Thoracic aorta (tissue), 2 donors: ENCODE measurements at regions not wholly inside any gene's neighbourhood (a gene's known extent, or its start where the extent isn't known, plus 50 kb on each side); places are given as distances from the start of the nearest gene placed in this dataset.
A peak's percentile ranks its signal among the peaks of the same experiment; 100 is the strongest.

Experiments used
- ATAC-seq: fragments of 150-250 bp; one replicate; pipeline ENCODE4 v1.8.0; 2017; ENCODE audit warnings: low read depth; ENCODE audit not compliant: insufficient number of reproducible peaks, low FRiP score
- DNase-seq: peaks from one replicate; pipeline ENCODE4 v3.0.0-alpha.2; 2020; ENCODE audit warnings: low spot score
- H3K27ac ChIP-seq, 2 donors: fragments of 200-600 bp; sonication (generic); 1 replicate in 1 of 2; 2 replicates in 1 of 2; pipeline ENCODE4 v1.5.1; 2016; ENCODE audit warnings: mild to moderate bottlenecking in 2 of 2, moderate library complexity in 2 of 2
- H3K27me3 ChIP-seq: fragments of 200-600 bp; sonication (generic); replicated peaks from 2 replicates; pipeline ENCODE4 v1.6.0; 2016; ENCODE audit warnings: mild to moderate bottlenecking; ENCODE audit not compliant: insufficient read depth
- H3K36me3 ChIP-seq: fragments of 200-600 bp; sonication (generic); one replicate; pipeline ENCODE4 v1.5.1; 2016
- H3K4me1 ChIP-seq, 2 donors: fragments of 200-600 bp; sonication (generic); 1 replicate in 1 of 2; 2 replicates in 1 of 2; pipeline versions ENCODE4 v1.5.1 to v1.6.0; 2016; ENCODE audit warnings: low read depth in 2 of 2, mild to moderate bottlenecking in 1 of 2; ENCODE audit not compliant: control insufficient read depth in 1 of 2
- H3K4me3 ChIP-seq: fragments of 200-600 bp; sonication (generic); 2 replicates; pipeline ENCODE4 v1.5.1; 2016; ENCODE audit warnings: mild to moderate bottlenecking
- H3K9me3 ChIP-seq: fragments of 200-600 bp; sonication (generic); 2 replicates; pipeline ENCODE4 v1.5.1; 2016
- TF ChIP-seq, protein P1 (sequence below): fragments of 200-600 bp; sonication (generic); IDR thresholded peaks from one replicate; pipeline ENCODE4 v1.5.1; 2019; ENCODE audit warnings: antibody characterized with exemption

DNA sequence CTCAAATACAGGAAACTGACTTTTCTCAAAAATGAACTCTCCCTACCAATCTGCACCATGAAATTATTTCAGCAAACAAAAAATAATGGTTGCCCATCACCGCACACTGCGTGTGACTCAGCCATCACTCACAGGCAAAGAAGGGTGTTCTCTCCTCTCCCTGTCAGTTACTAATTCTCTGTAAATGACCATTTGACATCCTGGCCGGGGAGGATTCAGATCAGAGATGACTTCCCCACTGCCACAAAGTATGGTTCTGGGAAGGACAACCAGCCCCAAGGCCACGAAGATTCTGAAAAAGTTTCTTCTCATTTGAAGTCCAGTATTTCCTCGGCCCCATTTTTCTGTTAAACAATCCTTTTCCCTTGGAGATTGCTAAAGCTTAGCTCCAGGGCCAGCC is 199.4 kb downstream of the AUH start:
- ATAC-seq (no peak), DNase-seq (no peak)
- H3K4me3 ChIP-seq, result peak overlapping the region; percentile 3
- peaks cover 0 to 5% of the 10 kb centered on the region in 2 donors for H3K4me1 ChIP-seq
- no peaks in the 10 kb centered on the region for H3K9me3 ChIP-seq
- no peaks in the 10 kb centered on the region for H3K27me3 ChIP-seq
- TF ChIP-seq, protein P1, sequence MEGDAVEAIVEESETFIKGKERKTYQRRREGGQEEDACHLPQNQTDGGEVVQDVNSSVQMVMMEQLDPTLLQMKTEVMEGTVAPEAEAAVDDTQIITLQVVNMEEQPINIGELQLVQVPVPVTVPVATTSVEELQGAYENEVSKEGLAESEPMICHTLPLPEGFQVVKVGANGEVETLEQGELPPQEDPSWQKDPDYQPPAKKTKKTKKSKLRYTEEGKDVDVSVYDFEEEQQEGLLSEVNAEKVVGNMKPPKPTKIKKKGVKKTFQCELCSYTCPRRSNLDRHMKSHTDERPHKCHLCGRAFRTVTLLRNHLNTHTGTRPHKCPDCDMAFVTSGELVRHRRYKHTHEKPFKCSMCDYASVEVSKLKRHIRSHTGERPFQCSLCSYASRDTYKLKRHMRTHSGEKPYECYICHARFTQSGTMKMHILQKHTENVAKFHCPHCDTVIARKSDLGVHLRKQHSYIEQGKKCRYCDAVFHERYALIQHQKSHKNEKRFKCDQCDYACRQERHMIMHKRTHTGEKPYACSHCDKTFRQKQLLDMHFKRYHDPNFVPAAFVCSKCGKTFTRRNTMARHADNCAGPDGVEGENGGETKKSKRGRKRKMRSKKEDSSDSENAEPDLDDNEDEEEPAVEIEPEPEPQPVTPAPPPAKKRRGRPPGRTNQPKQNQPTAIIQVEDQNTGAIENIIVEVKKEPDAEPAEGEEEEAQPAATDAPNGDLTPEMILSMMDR, result no peak
- no peaks in the 10 kb centered on the region for H3K36me3 ChIP-seq
- H3K27ac ChIP-seq, result peak overlapping the region in 1 of 2 donors; percentile 12

DNA sequence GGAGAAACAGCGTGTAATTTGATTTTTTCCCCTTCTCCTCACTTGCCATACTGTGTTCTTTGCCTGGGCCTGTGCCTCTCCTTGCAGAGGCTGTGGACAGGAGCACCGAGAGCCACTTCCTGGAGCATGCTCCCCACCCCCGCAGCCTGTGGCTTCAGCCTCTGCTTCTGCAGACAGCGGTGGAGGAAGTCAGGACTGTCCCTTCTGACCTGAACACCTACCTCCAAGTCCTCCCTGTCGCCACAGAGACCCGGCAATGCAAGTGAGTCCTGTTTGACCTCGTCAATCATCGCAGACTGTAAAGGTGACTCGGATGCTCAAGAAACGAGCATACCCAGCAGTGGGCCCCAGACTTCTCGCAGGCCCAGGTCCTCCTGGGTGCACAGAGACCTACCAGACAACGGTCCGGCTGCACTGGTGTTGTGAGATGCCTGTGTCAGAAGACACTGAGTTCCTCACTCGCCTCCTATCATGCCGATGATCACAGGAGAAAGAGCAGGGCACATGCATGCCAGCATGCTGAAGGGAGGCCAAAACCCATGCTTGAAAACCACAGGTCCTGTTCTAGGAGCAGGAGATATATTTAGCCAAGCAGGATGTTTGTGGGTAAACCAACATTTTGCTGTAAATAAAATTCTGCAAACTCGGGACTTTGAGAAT is 198.8 kb downstream of the AUH start:
- peak overlapping the region in 1 of 2 donors; percentile 12 for H3K27ac ChIP-seq
- no peaks in the 10 kb centered on the region for H3K36me3 ChIP-seq
- ATAC-seq (no peak), DNase-seq (no peak)
- peaks cover 0 to 5% of the 10 kb centered on the region in 2 donors for H3K4me1 ChIP-seq
- H3K9me3 ChIP-seq, result no peaks in the 10 kb centered on the region
- H3K27me3 ChIP-seq, result no peaks in the 10 kb centered on the region
- TF ChIP-seq, protein P1, result no peak
- H3K4me3 ChIP-seq, result peak overlapping the region; percentile 3

GRCh38 chr9:91163444-91163772 is 198.3 kb downstream of the AUH start:
- TF ChIP-seq, protein P1, result no peak
- no peak overlapping the region for H3K4me3 ChIP-seq
- H3K4me1 ChIP-seq, result peaks cover 0 to 5% of the 10 kb centered on the region in 2 donors
- H3K27ac ChIP-seq, result no peak overlapping the region
- H3K9me3 ChIP-seq, result no peaks in the 10 kb centered on the region
- H3K36me3 ChIP-seq, result no peaks in the 10 kb centered on the region
- H3K27me3 ChIP-seq, result no peaks in the 10 kb centered on the region
- ATAC-seq, result no peak
- no peak for DNase-seq

GRCh38 chr9:91163773-91164471 is 197.8 kb downstream of the AUH start:
- ATAC-seq (no peak), DNase-seq (no peak)
- H3K9me3 ChIP-seq, result no peaks in the 10 kb centered on the region
- H3K4me1 ChIP-seq, result peaks cover 0 to 5% of the 10 kb centered on the region in 2 donors
- H3K27ac ChIP-seq, result no peak overlapping the region
- no peaks in the 10 kb centered on the region for H3K27me3 ChIP-seq
- TF ChIP-seq, protein P1, result no peak
- no peak overlapping the region for H3K4me3 ChIP-seq
- H3K36me3 ChIP-seq, result no peaks in the 10 kb centered on the region
